Activated CD8-positive, alpha-beta T cell treated with anti-CD3 and anti-CD28 coated beads for 36 hours (primary cell): ENCODE measurements at regions not wholly inside any gene's neighbourhood (a gene's known extent, or its start where the extent isn't known, plus 50 kb on each side); places are given as distances from the start of the nearest gene placed in this dataset.

Experiments used
- ATAC-seq: fragments of 200-7000 bp; cut with Tn5 transposase; one replicate; pipeline ENCODE4 v1.10.0; 2021; ENCODE audit warnings: mild to moderate bottlenecking, moderate library complexity
- CTCF ChIA-PET: fragments of 350-600 bp; sonication (Branson Sonifier 250); formaldehyde crosslinking; loops from one replicate; lab custom pipeline; 2021; ENCODE audit warnings: antibody characterized with exemption; lab: Charles Lee
- POLR2A ChIA-PET: fragments of 350-600 bp; sonication (Branson Sonifier 250); formaldehyde crosslinking; loops from one replicate; lab custom pipeline; 2021; ENCODE audit warnings: antibody characterized with exemption; lab: Charles Lee
- DNase-seq: peaks from one replicate; pipeline ENCODE4 v3.0.0-alpha.2; 2020
- H3K27ac Mint-ChIP-seq: one replicate; pipeline ENCODE4 v1.8.0; 2021; ENCODE audit warnings: mild to moderate bottlenecking, mixed read lengths
- H3K27me3 Mint-ChIP-seq: one replicate; pipeline ENCODE4 v1.8.0; 2021; ENCODE audit warnings: mixed read lengths
- H3K36me3 Mint-ChIP-seq: one replicate; pipeline ENCODE4 v1.8.0; 2021; ENCODE audit warnings: low read depth, mixed read lengths
- H3K4me1 Mint-ChIP-seq: one replicate; pipeline ENCODE4 v1.8.0; 2021; ENCODE audit warnings: low read depth, mixed read lengths
- H3K4me3 Mint-ChIP-seq: one replicate; pipeline ENCODE4 v1.8.0; 2021; ENCODE audit warnings: mild to moderate bottlenecking, moderate library complexity, mixed read lengths
- H3K9me3 Mint-ChIP-seq: one replicate; pipeline ENCODE4 v1.8.0; 2021; ENCODE audit warnings: mixed read lengths
- CTCF ChIP-seq: fragments of 200-600 bp; IDR thresholded peaks from one replicate; pipeline ENCODE4 v1.8.0; 2022; ENCODE audit warnings: antibody characterized with exemption, mild to moderate bottlenecking
- intact Hi-C: fragments of 100-400 bp; cut with micrococcal nuclease; formaldehyde crosslinking; loops from one replicate; pipeline ENCODE4 v1.10.0; 2022

- intact Hi-C loops = no loop called here
- peaks cover 9% of the 10 kb centered on the region for H3K27me3 Mint-ChIP-seq
- no peak overlapping the region for H3K4me3 Mint-ChIP-seq
- H3K4me1 Mint-ChIP-seq = peaks cover 4% of the 10 kb centered on the region
- TF ChIP-seq CTCF = no peak
- H3K27ac Mint-ChIP-seq = no peak overlapping the region
- ATAC-seq (no peak), DNase-seq (no peak)
- no peaks in the 10 kb centered on the region for H3K9me3 Mint-ChIP-seq
- POLR2A ChIA-PET = no interaction called here
- CTCF ChIA-PET = no interaction called here
- H3K36me3 Mint-ChIP-seq = no peaks in the 10 kb centered on the region
Measured at GRCh38 chr20:19812696-19813095, 54.6 kb downstream of the RIN2 start.

GRCh38 chr20:19813846-19814640 lies 56.0 kb downstream of the RIN2 start:
- no peak for TF ChIP-seq CTCF
- Mint-ChIP-seq H3K27me3 (peaks cover 9% of the 10 kb centered on the region), H3K27ac (no peak overlapping the region), H3K4me3 (no peak overlapping the region), H3K9me3 (peaks cover 5% of the 10 kb centered on the region), H3K36me3 (no peaks in the 10 kb centered on the region), H3K4me1 (peaks cover 4% of the 10 kb centered on the region)
- DNase-seq (no peak), ATAC-seq (no peak)
- ChIA-PET POLR2A (no interaction called here), CTCF (interaction anchor here (0.9 kb wide), 1 partner anchor 13 kb away, joined by 3 read pairs; no protein-coding TSS in a partner anchor)
- intact Hi-C loops = no loop called here

GRCh38 chr20:19815553-19815991 lies 57.5 kb downstream of the RIN2 start:
- intact Hi-C loops = no loop called here
- no peak for TF ChIP-seq CTCF
- DNase-seq = no peak
- POLR2A ChIA-PET = no interaction called here
- ATAC-seq = no peak
- Mint-ChIP-seq H3K4me1 (peaks cover 4% of the 10 kb centered on the region), H3K27me3 (peaks cover 9% of the 10 kb centered on the region), H3K9me3 (peaks cover 6% of the 10 kb centered on the region), H3K36me3 (no peaks in the 10 kb centered on the region), H3K4me3 (no peak overlapping the region), H3K27ac (no peak overlapping the region)
- CTCF ChIA-PET = no interaction called here

GRCh38 chr20:19816386-19816785 lies 58.3 kb downstream of the RIN2 start:
- no peak overlapping the region for H3K4me3 Mint-ChIP-seq
- DNase-seq (no peak), ATAC-seq (no peak)
- H3K4me1 Mint-ChIP-seq = peaks cover 4% of the 10 kb centered on the region
- H3K27ac Mint-ChIP-seq = no peak overlapping the region
- H3K9me3 Mint-ChIP-seq = peaks cover 6% of the 10 kb centered on the region
- peaks cover 7% of the 10 kb centered on the region for H3K27me3 Mint-ChIP-seq
- ChIA-PET CTCF (no interaction called here), POLR2A (no interaction called here)
- TF ChIP-seq CTCF = no peak
- intact Hi-C loops = no loop called here
- H3K36me3 Mint-ChIP-seq = no peaks in the 10 kb centered on the region

- ATAC-seq (no peak), DNase-seq (no peak)
- Mint-ChIP-seq H3K27ac (no peak overlapping the region), H3K4me3 (no peak overlapping the region), H3K9me3 (peaks cover 6% of the 10 kb centered on the region), H3K36me3 (no peaks in the 10 kb centered on the region), H3K27me3 (peaks cover 7% of the 10 kb centered on the region), H3K4me1 (peaks cover 4% of the 10 kb centered on the region)
- TF ChIP-seq CTCF = no peak
- ChIA-PET CTCF (interaction anchor here (0.6 to 1.3 kb wide), 2 partner anchors 25 to 32 kb away, joined by 3 to 4 read pairs; no protein-coding TSS in a partner anchor), POLR2A (no interaction called here)
- intact Hi-C loops = no loop called here
Measured at GRCh38 chr20:19817017-19817416, 59.0 kb downstream of the RIN2 start.
